DMS79 treated with DMSO at 0.1 percent for 48 hours (cell line): ENCODE measurements at regions not wholly inside any gene's neighbourhood (a gene's known extent, or its start where the extent isn't known, plus 50 kb on each side); places are given as distances from the start of the nearest gene placed in this dataset.
"Not testable (repeated sequence)": the region's sequence is repeated elsewhere in the genome, so short reads cannot be mapped to it uniquely, and the experiment has no call there.

Source experiments
- DNase-seq: peaks from one replicate; lab custom pipeline; 2025; lab: John Stamatoyannopoulos, UW

- DNase-seq = peak; percentile 92
Observed at GRCh38 chr1:30250984-30251850, 472.2 kb downstream of the MATN1 start.

GRCh38 chr1:30250338-30250983 lies 472.9 kb downstream of the MATN1 start:
- peak; percentile 50 for DNase-seq

- DNase-seq = no peak
Observed at GRCh38 chr1:30249446-30250337, 473.7 kb downstream of the MATN1 start.

- DNase-seq = no peak
Observed at GRCh38 chr1:30248774-30249173, 474.6 kb downstream of the MATN1 start.

- no peak for DNase-seq
Observed at GRCh38 chr1:30248373-30248772, 475.0 kb downstream of the MATN1 start.

- DNase-seq = no peak
Observed at GRCh38 chr1:30244801-30245200, 478.6 kb downstream of the MATN1 start.

- DNase-seq = peak; percentile 59
Observed at GRCh38 chr1:30242722-30243457, 480.5 kb downstream of the MATN1 start.

- peak; percentile 71 for DNase-seq
Observed at GRCh38 chr1:30242168-30242567, 481.2 kb downstream of the MATN1 start.

GRCh38 chr1:30241681-30242080 lies 481.7 kb downstream of the MATN1 start:
- no peak for DNase-seq

- no peak for DNase-seq
Observed at GRCh38 chr1:30234091-30234490, 489.3 kb downstream of the MATN1 start.

GRCh38 chr1:30232288-30232899 lies 491.0 kb downstream of the MATN1 start:
- no peak for DNase-seq

- DNase-seq = no peak
Observed at GRCh38 chr1:30229960-30230359, 493.4 kb downstream of the MATN1 start.

- DNase-seq = no peak
Observed at GRCh38 chr1:30229557-30229956, 493.8 kb downstream of the MATN1 start.

- DNase-seq = no peak
Observed at GRCh38 chr1:30226648-30227047, 496.7 kb downstream of the MATN1 start.

GRCh38 chr1:30225357-30225756 lies 498.0 kb downstream of the MATN1 start:
- no peak for DNase-seq

- DNase-seq = no peak
Observed at GRCh38 chr1:30219675-30220074, 503.7 kb downstream of the MATN1 start.

- no peak for DNase-seq
Observed at GRCh38 chr1:30218438-30218837, 504.9 kb downstream of the MATN1 start.

GRCh38 chr1:30216602-30217001 lies 506.8 kb downstream of the MATN1 start:
- DNase-seq = no peak

- DNase-seq = no peak
Observed at GRCh38 chr1:30213936-30214335, 509.4 kb downstream of the MATN1 start.

- DNase-seq = not testable (repeated sequence)
Observed at GRCh38 chr1:30207962-30208361, 515.4 kb downstream of the MATN1 start.

- not testable (repeated sequence) for DNase-seq
Observed at GRCh38 chr1:30206631-30207030, 516.8 kb downstream of the MATN1 start.
